NCI-H2196 (cell line): ENCODE measurements at regions not wholly inside any gene's neighbourhood (a gene's known extent, or its start where the extent isn't known, plus 50 kb on each side); places are given as distances from the start of the nearest gene placed in this dataset.

Experiments used
- DNase-seq: peaks from one replicate; lab custom pipeline; 2025; ENCODE audit not compliant: unreplicated experiment; lab: John Stamatoyannopoulos, UW

- no peak for DNase-seq
Measured at GRCh38 chr4:169811476-169811875, 53.7 kb upstream of the HPF1 start.

- peak; percentile 57 for DNase-seq
Measured at GRCh38 chr4:169810325-169811323, 52.9 kb upstream of the HPF1 start.

- DNase-seq: no peak
Measured at GRCh38 chr4:169807934-169808509, 50.3 kb upstream of the HPF1 start.
